Upper lobe of left lung (tissue), 4 donors: ENCODE measurements at regions not wholly inside any gene's neighbourhood (a gene's known extent, or its start where the extent isn't known, plus 50 kb on each side); places are given as distances from the start of the nearest gene placed in this dataset.

Experiments used
- CTCF ChIP-seq, 6 experiments: fragments of 450-650 bp in 4 of 6; fragments of 200-600 bp in 2 of 6; sonication (generic) in 2 of 6; IDR thresholded peaks; one replicate each; pipeline ENCODE4 v1.5.1; 2016 to 2019; ENCODE audit warnings: antibody characterized with exemption in 6 of 6
- EP300 ChIP-seq, 4 donors: sonication (generic); formaldehyde crosslinking; IDR thresholded peaks; one replicate each; pipeline ENCODE4 v1.5.1; 2017; ENCODE audit warnings: antibody characterized with exemption in 4 of 4, control low read depth in 2 of 4
- POLR2A ChIP-seq, 4 donors: fragments of 450-650 bp; IDR thresholded peaks; one replicate each; pipeline ENCODE4 v1.5.1; 2016 to 2017; ENCODE audit warnings: antibody characterized with exemption in 4 of 4, mild to moderate bottlenecking in 2 of 4

GRCh38 chr7:97317575-97317974, 200.1 kb downstream of the SDHAF3 start:
- TF ChIP-seq CTCF (IDR thresholded peaks at IDR 0.05), result no peak
- TF ChIP-seq POLR2A (IDR thresholded peaks at IDR 0.05), result no peak
- TF ChIP-seq EP300 (IDR thresholded peaks at IDR 0.05), result no peak
